Middle frontal gyrus (tissue), 1 donor: ENCODE measurements at regions not wholly inside any gene's neighbourhood (a gene's known extent, or its start where the extent isn't known, plus 50 kb on each side); places are given as distances from the start of the nearest gene placed in this dataset.
A peak's percentile ranks its signal among the peaks of the same experiment; 100 is the strongest.
"Not testable (repeated sequence)": the region's sequence is repeated elsewhere in the genome, so short reads cannot be mapped to it uniquely, and the experiment has no call there.

Experiments
- DNase-seq: peaks from one replicate; pipeline ENCODE4 v3.0.0-alpha.2; 2015; ENCODE audit warnings: low spot score; ENCODE audit errors: extremely low spot score

- no peak for DNase-seq
Measured at GRCh38 chr9:75197561-75197960, 109.2 kb downstream of the OSTF1 start.

DNA sequence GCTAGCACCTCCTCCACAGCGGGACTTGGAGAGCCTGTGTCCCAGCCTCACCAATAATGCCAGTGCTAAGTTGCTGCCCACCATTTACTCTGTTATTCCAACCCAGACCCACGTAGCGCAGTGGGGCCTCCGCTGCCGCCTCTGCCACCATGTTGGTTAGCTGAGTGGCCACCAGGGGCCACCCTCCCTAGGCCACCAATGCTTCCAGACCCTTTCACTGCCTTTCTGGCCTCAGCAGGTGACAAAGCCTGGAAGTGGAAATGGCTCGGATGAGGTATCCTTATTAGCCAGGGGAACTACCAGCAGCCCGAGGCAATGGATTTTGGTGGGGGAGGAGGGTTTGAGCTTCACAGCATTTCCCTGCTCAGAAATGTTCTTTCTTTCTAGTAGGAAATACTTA lies 110.1 kb downstream of the OSTF1 start:
- DNase-seq: no peak

GRCh38 chr9:75200892-75201470 lies 112.7 kb downstream of the OSTF1 start:
- peak; percentile 6 for DNase-seq

GRCh38 chr9:75201480-75202209 lies 113.3 kb downstream of the OSTF1 start:
- DNase-seq: no peak

DNA sequence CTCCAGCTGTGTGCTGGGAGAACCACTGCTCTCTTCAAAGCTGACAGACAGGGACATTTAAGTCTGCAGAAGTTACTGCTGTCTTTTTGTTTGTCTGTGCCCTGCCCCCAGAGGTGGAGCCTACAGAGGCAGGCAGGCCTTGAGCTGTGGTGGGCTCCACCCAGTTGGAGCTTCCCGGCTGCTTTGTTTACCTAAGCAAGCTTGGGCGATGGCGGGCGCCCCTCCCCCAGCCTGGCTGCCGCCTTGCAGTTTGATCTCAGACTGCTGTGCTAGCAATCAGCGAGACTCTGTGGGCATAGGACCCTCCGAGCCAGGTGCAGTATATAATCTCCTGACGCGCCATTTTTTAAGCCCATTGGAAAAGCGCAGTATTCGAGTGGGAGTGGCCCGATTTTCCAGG lies 119.7 kb downstream of the OSTF1 start:
- DNase-seq: not testable (repeated sequence)

DNA sequence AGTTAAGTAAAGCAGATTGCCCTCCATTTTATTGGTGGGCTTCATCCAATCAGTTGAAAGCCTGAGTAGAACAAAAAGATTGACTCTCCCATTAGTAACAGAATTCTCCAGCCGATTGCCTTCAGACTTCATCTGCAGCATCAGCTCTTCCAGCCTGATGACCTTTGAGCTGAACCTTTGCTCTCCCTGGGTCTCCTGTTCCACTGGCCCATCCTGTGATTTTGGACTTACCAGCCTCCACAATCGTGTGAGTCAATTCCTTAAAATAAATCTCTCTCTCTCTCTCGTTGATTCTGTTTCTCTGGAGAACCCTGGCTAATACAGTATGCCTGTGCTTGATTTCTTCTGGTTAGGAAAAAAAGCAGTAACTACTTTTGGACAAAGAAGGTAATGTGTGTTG lies 121.9 kb downstream of the OSTF1 start:
- no peak for DNase-seq

- DNase-seq: no peak
Measured at GRCh38 chr9:75213765-75214164, 125.5 kb downstream of the OSTF1 start.

GRCh38 chr9:75226403-75227139 lies 138.3 kb downstream of the OSTF1 start:
- DNase-seq: no peak

GRCh38 chr9:75228893-75229292 lies 140.6 kb downstream of the OSTF1 start:
- DNase-seq: no peak

- no peak for DNase-seq
Measured at GRCh38 chr9:75229605-75230332, 141.5 kb downstream of the OSTF1 start.

DNA sequence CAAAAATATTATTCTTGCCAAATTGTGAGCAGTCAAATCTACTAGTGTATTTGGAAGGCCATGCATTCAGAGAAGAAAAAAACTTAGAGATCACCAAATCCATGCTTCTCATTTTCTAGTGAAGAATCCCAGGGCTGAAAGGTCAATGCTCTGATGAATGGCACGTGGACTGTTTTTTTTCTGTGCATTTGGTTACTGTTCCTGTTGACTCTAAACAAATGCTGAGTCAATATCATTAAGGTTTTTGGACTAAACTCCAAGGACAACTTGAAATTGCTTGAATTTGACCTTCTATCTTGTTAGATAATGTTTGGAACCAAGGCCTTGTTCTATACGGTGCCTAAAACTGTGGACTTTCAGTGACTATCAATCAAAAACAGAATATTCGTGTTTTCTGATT lies 142.2 kb downstream of the OSTF1 start:
- DNase-seq: no peak

- DNase-seq: no peak
Measured at GRCh38 chr9:75231167-75231566, 142.9 kb downstream of the OSTF1 start.

- no peak for DNase-seq
Measured at GRCh38 chr9:75233011-75233410, 144.7 kb downstream of the OSTF1 start.

GRCh38 chr9:75235632-75236031 lies 147.3 kb downstream of the OSTF1 start:
- DNase-seq: no peak

DNA sequence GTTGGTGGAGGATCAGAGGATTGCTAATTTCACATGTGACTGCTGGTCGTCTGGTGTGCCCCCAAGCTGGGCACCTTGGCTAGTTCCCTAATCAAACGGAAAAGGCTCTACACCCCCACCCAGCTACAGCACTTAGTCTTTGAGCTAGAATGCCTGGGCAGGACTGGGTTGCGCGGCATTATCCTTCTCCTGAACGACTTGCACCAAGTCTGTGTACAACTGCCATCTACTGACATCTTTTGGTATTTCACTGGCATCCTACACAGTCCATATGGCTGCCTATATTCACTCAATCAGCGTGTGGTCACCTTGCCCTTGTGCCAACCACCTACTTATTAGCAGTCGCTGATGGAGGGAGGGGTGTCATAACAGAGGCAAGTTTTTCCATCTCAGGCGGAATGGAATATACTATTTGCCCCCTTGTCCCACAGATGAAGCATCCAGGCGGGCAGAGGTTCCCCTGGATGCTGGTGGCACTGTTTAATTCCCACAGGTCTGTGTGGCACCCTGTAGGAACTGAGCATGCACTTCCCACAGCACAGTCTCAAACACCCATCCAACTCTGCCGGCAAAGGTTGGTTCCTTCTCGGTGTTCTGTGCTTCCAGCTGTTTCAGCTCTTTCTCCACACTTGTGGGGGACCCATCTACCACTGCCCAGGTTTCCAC lies 150.1 kb downstream of the OSTF1 start:
- DNase-seq: no peak

- no peak for DNase-seq
Measured at GRCh38 chr9:75239176-75239575, 150.9 kb downstream of the OSTF1 start.

DNA sequence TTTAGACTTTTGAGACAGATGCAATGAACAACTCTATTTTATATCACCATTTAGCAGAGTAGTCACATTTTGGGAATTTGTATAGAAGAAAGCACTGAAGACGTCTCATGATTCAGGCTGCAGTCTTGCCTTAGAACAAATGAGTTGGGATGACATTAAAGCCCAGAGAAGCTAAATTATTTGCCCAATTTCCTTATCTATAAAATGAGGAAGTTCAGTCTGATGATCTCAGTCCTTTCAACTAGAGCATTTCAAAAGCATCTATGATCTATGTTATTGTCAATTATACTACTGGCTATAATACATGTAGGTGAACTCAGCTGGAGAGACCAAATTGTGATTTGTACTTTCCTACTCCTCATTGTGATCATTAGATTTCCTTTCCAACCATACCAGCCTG lies 154.1 kb downstream of the OSTF1 start:
- DNase-seq: no peak

DNA sequence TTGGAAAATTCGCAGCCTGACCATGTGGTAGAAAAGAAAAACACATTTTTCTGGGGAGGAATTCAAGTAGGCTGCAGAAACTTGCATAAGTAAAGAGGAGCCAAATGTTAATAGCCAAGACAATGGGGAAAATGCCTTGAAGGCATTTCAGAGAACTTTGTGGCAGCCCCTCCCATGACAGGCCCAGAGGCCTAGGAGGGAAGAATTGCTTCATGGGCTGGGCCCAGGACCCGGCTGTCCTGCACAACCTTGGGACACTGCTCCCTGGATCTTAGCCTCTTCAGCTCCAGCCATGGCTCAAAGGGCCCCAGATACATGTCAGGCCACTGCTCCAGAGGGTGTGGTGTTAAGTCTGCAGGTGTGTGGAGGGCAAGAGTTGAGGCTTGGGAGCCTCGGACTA lies 158.6 kb downstream of the OSTF1 start:
- DNase-seq: no peak

- DNase-seq: peak; percentile 27
Measured at GRCh38 chr9:75265525-75265972, 177.2 kb downstream of the OSTF1 start.

DNA sequence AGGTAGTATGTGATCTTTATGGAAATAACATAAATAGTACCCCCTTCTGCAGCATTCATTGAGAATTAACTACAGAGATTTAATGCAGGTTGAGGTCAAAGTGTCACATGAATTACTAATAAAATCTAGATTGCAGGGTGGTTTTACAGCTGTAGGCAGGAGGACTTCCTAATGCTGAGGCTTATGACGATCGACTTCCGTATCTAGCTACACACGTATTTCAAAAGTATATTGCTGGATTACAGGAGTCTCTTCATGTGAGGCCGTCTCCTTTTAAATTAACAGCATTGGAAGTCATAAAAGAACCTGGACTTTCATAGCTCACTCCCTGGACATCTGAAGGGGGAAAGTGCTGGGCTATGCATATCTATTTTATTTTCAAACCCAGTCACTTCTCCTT lies 180.9 kb downstream of the OSTF1 start:
- no peak for DNase-seq

DNA sequence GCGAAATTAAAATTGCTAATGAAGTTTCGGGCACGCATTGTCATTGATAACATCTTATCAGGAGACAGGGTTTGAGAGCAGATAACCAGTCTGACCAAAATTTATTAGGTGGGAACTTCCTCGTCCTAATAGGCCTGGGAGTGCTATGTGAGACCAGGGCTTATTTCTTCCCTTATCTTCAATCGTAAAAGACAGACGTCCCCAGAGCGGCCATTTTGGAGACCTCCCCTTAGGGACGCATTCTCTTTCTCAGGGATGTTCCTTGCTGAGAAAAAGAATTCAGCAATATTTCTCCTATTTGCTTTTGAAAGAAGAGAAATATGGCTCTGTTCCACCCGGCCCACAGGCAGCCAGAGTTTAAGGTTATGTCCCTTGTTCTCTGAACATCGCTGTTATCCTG lies 184.7 kb downstream of the OSTF1 start:
- DNase-seq: not testable (repeated sequence)
